ENCODE measurements at regions not wholly inside any gene's neighbourhood (a gene's known extent, or its start where the extent isn't known, plus 50 kb on each side); places are given as distances from the start of the nearest gene placed in this dataset.

DNA sequence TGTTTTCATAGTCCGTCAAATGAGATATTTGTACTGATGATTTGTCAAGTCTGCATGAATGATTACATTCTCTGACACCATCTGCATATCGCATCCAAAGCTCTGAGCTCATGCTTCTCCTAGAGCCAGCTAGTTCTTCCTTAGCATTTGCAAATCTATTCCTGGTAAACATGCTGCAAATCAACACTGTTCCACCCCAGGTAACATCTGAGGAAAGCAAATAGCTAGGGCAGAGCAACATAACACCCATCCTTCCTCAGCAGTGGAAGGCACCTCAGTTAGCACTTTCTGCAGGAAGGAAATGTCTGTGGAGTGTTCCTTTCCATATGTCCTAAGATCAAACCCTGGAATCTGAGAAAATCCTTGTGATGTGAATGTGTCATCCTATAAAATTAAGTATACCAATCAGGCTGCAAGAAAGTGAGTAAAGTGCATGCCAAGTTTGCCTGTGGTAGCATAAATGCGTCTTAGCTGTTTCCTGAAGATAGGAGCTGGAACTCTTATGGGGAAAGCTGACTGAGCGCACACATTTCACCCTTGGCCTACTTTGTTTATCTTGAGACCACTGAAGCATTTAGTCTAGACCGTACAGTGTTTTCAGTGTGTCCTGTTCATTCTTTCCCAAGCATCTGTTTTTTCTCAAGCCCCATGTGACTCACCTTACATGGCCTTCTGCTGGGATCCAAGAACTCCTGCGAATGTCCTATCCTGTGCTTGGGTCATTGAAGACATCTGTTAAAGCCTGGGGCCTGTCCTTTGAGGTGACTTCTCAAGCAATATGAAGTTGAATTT, 50.9 kb upstream of the STARD4 start:
- no peak for DNase-seq
- Histone ChIP-seq H3K27ac (no peak overlapping the region), H3K27me3 (ENCODE audit: insufficient read depth, low read depth, severe bottlenecking) (no peaks in the 10 kb centered on the region), H3K4me3 (ENCODE audit: low read depth, low read length) (no peak overlapping the region), H3K9me3 (ENCODE audit: severe bottlenecking) (no peaks in the 10 kb centered on the region), H3K36me3 (no peaks in the 10 kb centered on the region)
- TF ChIP-seq, protein P1, sequence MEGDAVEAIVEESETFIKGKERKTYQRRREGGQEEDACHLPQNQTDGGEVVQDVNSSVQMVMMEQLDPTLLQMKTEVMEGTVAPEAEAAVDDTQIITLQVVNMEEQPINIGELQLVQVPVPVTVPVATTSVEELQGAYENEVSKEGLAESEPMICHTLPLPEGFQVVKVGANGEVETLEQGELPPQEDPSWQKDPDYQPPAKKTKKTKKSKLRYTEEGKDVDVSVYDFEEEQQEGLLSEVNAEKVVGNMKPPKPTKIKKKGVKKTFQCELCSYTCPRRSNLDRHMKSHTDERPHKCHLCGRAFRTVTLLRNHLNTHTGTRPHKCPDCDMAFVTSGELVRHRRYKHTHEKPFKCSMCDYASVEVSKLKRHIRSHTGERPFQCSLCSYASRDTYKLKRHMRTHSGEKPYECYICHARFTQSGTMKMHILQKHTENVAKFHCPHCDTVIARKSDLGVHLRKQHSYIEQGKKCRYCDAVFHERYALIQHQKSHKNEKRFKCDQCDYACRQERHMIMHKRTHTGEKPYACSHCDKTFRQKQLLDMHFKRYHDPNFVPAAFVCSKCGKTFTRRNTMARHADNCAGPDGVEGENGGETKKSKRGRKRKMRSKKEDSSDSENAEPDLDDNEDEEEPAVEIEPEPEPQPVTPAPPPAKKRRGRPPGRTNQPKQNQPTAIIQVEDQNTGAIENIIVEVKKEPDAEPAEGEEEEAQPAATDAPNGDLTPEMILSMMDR (IDR thresholded peaks at IDR 0.05; ENCODE audit: low read depth, low read length): no peak

DNA sequence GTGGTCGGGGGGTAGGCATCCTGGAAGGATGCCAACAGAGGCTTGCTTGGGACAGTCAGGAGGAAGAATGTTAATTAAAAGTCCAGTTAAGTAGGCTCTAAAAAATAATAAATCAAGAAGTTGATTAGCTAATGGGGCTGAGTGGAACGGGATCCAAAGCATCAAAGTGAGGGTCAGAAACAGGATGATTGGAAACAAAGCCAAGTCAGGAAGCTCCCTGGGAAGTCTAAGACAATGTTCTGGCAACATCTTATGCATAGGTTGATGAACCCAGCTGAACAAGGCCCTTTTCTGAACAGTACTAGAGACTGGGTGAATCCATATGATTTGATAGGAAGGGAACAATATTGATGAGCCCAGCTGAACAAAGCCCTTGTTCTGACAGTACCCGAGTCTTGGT, 50.2 kb upstream of the STARD4 start:
- no peaks in the 10 kb centered on the region for H3K36me3 ChIP-seq
- no peak overlapping the region for H3K4me3 ChIP-seq (ENCODE audit: low read depth, low read length)
- DNase-seq: no peak
- H3K27ac ChIP-seq: no peak overlapping the region
- TF ChIP-seq, protein P1 (IDR thresholded peaks at IDR 0.05; ENCODE audit: low read depth, low read length): no peak
- H3K27me3 ChIP-seq (ENCODE audit: insufficient read depth, low read depth, severe bottlenecking): no peaks in the 10 kb centered on the region
- no peaks in the 10 kb centered on the region for H3K9me3 ChIP-seq (ENCODE audit: severe bottlenecking)
